ENCODE measurements at regions not wholly inside any gene's neighbourhood (a gene's known extent, or its start where the extent isn't known, plus 50 kb on each side); places are given as distances from the start of the nearest gene placed in this dataset.
"Not testable (repeated sequence)": the region's sequence is repeated elsewhere in the genome, so short reads cannot be mapped to it uniquely, and the experiment has no call there.

DNA sequence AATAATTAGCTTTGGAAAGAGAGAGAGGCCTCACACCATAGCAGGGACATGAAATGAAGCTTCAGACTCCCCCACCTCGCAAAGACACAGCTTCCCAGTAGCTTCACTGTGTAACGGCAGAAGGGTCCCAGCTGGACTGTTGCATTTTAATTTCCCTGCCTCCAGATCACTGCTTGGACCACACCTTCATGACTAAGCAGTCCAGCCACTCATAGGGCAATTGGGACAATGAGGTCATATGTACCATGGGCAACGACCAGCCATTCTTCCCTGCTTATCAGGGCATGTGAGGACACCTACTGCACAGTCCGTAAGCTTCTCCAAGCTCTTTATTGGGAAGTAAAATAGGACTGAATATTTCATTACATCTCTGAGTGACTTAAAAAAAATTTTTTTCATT, 183.0 kb downstream of the MREG start:
- no peak for DNase-seq

DNA sequence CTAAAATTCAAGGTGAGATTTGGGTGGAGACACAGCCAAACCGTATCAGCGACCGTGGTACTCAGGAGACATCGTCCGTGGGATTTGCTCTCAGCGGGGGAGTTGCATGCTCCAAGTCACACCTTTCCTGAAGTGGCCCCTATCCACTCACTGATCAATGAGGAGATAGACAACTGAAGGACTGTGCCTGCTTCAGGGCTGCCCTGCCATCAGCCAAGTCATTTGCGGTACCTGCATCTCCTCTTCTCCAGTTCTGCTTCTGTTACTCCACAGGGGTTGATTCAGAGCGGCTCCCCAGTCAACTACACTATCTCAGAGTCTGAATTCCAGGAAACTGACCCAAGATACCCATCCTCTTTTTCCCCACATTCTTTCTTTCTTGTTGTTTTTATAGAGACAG, 184.1 kb downstream of the MREG start:
- no peak for DNase-seq

DNA sequence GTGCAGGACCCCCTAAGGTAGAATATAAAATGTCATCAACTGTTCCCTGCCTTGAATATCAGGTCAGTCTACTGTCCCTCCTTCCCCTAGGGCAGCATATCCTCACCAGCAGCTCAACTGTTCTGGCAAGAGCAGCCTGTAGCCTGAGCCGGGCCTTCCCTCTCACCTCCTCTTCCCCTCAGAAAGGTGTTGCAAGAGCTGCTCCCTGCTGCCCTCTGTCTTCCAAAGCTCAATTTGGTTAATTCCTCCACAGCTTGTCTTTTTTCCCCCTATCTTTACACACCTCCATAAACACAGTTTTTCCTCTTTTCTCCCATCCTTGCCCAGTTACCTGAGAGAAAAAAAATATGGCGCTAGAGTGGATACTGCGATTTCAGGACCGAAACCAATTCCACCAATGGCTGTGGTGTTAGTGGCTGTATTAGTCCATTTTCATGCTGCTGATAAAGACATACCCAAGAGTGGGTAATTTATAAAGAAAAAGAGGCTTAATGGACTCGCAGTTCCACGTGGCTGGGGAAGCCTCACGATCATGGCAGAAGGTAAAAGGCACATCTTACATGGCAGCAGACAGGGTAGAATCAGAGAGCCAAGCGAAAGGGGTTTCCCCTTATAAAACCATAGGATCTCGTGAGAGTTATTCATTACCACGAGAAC, 184.7 kb downstream of the MREG start:
- peak; percentile 26 for DNase-seq

DNA sequence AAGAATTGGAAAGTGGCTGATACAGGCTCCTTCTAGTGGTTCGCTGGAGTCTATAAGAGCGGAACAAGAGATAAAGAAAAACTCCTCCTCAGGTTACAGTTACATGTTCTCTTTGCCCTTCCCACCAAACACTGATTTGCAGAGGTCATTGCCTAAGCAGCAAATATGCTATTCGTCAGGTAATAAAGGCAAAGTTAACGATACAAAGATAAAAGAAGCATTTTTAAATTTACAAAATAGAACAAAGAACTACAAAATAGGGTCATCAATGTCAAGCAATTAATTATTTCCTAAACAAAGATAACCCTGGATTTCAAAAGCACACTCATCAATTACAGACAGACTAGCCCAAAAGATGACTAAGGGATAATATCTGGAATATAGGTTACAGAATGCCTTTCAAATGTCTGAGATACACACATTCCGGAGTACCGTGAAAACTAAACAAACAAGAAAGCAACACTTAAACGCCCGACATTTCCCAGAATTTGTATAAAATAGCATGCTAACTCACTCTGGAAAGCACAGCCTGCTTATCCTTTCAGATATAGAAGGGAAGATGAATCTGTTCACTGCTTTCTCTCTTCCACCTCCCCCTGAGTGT, 186.4 kb downstream of the MREG start:
- DNase-seq, result no peak

DNA sequence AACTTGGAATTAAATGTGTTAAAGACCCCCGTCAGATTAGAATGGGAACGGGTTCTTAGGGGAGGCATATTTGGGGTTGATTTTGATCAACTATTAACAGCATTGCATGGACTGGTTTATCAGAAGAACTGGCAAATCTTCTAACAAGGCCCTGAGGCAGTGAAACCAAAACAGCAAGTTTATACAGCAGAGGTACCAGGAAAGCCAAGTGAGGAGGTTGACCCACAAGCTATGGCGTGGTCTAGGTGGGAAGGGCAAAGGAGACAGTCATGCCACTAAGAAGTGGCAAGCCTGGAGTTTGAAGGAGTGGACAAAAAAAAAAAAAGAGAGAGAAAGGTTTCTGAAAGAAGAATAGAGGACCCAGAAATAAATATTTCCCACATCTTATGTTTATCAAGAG, 187.0 kb downstream of the MREG start:
- no peak for DNase-seq

DNA sequence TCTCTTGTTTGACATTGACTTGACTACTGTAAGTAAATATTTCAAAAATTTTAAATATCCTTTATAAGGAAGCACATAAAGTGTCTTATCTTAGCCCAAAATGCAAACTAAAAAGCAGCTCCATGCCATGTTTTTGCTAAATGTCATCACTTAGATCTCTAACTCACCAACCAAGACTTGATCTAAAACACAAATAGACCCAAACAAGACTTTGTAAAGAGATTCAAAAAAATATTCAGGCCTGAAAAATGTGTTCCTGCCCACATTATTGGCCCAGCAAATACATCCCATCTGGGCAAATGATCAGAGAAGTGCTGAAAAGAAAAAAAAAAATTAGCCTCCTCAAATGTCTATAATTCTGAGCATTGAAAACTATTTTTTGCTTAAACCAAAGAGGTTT, 187.6 kb downstream of the MREG start:
- DNase-seq, result no peak

DNA sequence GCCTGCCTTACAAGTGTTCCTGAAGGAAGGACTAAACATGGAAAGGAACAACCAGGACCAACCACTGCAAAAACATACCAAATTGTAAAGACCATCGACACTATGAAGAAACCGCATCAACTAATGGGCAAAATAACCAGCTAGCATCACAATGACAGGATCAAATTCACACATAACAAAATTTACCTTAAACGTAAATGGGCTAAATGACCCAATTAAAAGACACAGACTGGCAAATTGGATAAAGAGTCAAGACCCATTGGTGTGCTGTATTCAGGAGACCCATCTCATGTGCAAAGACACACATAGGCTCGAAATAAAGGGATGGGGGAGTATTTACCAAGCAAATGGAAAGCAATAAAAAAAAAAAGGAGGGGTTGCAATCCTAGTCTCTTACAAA, 192.1 kb downstream of the MREG start:
- not testable (repeated sequence) for DNase-seq

DNA sequence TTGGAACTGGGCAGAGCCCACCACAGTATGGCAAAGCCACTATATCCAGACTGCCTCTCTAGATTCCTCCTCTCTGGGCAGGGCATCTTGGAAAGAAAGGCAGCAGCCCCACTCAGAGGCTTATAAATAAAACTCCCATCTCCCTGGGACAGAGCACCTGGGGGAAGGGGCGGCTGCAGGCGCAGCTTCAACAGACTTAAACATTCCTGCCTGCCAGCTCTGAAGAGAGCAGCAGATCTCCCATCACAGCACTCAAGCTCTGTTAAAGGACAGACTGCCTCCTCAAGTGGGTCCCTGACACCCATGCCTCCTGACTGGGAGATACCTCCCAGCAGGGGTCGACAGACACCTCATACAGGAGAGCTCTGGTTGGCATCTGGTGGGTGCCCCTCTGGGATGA, 193.6 kb downstream of the MREG start:
- DNase-seq, result not testable (repeated sequence)

DNA sequence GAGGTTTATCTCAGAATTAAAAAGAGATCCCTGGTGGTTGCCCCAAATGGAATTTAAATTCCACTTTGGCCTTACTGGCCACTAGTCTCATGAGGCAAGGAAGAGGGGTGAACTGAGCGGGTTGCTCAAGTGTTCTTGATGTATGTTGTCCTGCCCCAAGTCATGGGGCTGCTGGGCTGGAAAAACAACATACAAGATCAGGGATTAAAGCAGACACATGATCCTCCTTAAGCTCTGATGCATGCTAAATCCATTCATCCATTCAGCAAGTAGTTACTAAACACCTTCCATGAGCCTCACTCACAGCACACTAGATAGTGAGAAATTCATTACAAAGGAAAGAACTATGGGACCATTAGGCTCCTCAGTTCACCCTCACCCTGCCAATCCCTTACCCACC, 196.3 kb downstream of the MREG start:
- DNase-seq, result no peak

DNA sequence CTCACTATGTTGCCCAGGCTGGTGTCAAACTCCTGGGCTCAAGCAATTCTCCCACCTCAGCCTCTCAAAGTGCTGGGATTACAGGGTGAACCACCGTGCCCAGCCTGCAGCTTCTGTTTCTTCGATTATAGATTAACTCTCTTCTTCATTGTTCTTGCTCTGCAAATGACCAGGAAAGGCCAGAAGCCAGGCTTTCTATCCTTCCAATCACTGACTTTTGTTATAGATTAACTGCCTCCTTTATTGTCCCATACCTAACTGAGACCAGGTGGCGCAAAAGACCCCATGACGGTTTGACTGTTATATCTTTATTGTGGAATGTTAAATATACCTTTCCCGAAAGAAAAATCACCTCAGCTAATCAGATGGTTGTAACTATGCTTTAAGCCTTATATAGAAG, 196.9 kb downstream of the MREG start:
- DNase-seq, result no peak

DNA sequence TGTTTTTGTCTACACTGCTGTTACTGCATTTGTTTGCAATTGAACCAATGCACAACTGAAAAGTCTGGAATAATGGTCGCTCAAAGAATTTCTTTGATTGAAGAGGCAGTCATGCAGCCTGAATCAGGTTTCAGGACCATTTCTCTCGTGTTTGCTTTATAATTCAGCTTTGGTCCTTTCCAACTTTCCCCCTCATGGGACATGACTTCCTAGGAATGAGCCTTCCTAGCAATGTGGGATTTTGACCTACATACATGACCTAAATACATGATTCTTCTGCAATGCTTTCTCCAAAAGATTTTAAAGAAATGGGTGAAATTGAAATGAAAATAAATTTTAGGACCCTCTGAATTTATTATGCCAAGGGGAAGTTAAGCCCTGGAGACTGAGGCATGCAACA, 197.4 kb downstream of the MREG start:
- no peak for DNase-seq

DNA sequence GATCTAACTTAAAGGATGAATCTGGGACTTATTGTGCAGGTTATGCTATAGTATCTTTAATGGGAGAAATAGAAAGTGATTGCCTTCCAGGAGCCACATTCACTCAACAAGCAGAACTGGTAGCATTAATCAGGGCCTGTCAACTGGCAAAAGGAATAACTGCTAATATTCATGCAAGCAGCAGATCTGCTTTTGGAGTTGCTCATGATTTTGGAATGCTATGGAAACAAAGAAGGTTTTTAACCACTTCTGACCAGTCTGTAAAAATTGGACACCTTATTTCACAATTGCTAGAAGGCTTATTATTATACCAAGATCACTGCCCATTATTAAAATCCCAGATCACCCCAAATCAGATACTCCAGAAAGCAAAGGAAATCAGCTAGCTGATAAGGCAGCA, 200.4 kb downstream of the MREG start:
- DNase-seq, result no peak

DNA sequence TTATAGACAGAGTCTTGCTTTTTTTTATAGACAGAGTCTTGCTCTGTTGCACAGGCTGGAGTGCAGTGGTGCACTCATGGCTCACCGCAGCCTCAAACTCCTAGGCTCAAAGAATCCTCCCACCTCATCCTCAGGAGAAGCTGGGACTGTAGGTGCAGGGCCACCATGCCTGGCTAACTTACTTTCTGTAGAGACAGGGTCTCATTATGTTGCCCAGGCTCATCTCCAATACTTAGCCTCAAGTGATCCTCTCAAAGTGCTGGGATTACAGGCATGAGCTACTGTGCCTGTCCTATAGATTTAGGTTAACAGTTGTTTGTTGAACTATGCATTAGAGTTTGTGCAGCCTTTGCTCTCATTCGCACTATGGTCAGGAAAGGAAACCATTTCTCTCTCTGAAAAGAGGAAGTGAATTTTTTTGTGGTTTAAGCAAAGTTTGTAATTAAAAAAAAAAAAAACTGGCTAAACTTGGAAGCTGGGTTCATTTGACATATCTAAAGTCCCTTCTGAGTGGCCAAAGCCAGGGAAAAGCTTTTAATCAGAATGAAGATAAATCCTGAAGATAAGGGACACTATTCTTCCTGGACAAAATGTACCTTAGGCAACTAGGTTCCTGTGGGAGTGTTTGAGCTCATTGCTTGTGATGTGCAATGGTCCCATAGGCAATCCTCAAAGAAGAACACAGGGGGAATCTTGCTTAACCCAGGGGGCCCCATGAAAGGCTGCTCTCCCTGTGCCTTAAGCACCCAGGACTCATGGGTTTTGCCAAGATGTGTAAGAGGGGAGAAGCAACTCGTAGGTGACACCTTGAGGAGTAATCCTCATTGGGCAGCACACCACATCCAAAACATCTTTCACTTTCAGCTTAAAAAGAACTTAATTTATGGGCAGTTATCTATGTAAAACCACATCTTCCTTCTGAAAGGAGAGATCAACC, 201.7 kb downstream of the MREG start:
- no peak for DNase-seq

DNA sequence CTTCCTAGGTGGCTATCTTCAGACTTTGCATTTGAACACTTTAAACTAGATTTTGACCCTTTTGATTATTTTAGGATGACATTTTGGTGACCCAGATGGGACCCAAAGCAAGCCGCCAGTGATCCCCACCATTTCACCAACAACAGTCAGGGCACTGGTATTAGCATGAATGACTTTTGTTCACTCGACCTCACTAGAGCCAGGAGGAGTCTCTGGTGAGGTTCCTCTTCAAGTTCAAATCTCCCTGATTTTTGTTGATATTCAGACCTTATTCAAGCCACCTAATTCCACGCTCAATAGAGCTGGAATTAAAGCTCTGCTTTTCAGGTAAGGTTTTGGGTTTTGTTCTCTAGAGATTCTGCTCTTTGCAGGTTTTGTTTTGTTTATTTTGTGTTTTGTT, 202.3 kb downstream of the MREG start:
- no peak for DNase-seq

DNA sequence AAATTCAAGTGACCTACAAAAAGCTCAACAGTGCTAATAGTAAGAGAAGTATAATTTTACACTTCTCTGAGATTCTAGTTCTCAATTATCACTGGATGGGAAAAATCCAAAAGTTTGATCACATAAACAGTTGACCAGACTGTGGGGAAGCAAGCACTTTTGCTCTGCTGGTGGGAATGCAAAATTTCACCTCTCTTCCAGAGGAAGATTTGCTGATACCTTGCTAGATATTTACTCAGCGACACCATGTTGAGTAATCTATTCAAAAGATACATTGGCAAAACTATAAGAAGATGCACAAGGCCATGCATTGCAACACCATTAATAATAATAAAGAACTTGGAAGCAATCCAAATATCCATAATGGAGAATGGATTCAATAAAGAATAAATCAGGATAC, 204.4 kb downstream of the MREG start:
- DNase-seq, result no peak

DNA sequence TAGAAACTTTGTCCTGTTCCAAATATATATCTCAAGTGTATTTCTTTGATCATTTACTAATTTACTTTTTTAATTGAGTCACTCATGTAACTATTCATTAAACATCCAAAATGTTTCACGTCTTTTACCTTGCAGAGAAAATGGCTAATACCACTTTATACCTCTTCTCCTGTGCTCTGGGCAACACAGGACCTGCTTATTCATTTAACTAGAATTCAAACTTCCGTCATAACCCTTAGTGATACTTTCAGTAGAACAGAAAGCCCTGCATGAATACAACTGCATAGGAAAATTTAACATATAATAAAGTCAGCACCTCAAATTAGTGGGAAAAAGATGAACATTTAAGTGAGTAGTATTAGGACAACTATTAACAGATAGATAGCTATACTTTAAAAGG, 205.2 kb downstream of the MREG start:
- DNase-seq, result no peak

DNA sequence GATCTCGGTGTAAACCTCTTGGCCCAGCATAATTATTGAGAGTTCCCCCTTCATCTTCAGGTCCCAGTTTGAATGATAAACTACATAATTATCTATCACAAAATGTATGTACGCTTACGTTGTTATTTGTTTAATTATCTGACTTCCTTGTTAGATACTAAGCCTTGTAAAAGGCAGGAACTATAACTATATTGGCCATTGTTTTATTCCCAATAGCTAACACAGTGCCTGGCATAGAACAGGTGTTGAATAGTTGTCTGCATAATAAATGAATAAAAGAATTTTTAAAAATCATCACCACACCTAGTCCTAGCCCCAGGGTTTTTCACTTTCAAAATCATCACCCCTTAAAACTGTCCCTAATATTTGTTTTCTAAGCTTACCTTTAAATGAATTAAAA, 207.9 kb downstream of the MREG start:
- DNase-seq, result no peak

DNA sequence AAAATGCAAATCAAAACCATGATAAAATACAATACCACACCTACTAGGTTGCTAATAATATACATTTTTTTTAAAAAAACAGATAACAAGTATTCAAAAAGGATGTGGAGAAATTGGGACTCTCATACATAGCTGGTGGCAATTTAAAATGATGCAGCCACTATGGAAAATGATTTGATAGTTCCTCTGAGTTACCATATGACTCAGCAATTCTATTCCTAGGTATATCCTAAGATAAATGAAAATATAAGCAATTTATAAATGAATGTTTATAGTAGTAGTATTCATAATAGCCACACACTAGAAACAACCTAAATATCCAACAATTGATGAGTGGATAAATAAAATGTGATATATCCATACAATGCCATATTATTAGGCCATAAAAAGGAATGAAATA, 210.2 kb downstream of the MREG start:
- DNase-seq, result no peak

DNA sequence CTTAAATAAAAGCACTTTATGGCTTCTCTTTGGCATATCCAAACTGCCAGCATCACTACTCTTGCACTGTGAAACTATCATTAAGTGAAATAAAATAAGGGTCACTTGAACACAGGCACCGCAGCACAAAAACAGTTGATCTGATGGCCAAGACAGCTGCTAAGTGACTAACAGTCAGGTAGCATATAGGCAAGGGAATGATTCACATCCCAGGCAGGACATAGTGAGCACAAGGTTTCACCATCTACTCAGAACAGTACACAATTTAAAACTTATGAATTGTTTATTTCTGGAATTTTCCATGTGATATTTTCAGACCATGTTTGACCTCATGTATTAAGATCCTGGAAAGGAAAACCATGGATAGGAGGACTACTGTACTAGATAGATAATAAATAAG, 214.2 kb downstream of the MREG start:
- DNase-seq, result no peak

DNA sequence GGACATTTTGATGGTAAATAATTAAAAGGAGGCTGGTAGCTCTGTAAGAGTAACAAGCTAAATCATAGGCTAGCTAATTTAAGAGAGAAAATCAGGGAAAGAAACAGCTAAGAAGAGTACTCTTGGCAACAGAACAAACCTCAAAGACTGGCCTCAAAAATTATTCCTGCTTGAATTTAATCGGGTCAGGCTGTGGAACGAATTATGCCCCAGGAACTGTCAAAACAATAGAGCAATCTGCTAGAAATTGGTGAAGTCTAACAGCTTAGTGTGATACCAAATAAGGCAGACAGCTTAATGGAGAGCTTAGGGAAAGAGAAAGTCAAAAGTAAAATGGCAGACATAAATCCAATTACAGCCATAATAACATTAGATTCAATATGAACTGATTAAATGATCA, 215.7 kb downstream of the MREG start:
- no peak for DNase-seq

DNA sequence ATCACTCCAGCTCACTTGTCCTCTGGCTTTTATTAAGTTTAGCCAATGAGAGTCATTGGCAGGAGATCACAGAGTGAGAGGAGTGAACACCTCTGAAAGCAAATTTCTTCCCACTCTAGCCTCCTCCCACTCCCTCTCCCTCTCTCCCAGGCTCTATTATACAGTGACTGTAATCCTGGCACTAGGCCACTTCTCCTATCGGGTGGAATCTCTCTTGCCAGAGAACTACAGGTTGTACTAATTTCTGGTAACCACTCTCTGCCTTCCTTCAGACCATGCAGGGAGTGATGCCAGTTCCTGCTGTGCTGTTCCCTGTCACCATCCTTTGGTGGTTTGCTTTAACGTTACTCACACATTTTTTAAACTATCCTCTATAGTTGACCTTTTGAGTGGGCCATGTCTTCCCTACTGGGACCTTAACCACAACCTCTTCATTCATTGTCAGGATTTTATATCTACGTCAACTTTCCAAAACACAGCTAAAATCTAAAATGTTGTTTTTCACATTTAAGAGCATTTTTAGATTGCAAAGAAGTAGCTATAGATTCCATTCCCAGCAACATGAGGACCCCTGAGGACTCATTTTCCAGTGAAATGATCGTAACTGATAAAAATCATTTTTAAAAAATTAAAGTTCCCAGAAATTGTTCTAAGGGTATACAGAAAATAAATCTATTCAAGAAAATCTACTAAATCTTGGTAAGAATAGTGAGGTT, 217.1 kb downstream of the MREG start:
- no peak for DNase-seq

DNA sequence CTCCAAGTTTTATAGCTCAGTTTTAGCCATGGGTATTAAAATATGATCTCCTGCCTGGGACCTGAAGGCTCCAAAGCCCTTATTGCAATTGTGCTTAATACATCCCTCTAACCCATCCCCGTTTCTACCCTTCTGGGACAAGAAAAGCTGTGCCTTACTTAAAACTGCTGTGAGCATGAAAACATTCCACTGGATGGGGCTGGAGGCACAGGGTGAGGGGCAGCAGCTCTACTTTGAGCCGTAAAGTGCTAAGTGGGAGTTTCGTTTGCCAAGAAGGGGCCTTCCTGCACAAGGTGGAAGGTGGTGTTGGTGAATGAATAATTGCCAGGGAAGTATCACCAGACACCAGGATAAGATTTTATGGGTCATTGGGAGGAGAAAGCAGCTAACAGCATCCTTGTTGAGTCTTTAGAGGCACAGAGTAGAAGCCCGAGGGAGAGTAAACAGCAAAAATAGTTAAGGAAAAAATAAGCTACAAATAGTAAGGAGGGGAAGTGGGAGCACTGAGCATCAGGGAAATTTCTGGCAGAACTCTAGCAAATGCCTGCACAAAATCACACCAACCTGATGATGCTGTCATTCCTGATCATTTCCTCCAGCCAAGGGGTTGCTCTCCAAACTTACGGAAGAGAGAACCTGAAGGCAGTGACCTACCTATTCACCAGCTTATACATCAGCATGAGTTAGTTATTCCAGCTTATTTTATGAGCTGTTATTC, 218.4 kb downstream of the MREG start:
- no peak for DNase-seq

Data from 8988T (cell line).